ENCODE measurements at regions not wholly inside any gene's neighbourhood (a gene's known extent, or its start where the extent isn't known, plus 50 kb on each side); places are given as distances from the start of the nearest gene placed in this dataset.

DNA sequence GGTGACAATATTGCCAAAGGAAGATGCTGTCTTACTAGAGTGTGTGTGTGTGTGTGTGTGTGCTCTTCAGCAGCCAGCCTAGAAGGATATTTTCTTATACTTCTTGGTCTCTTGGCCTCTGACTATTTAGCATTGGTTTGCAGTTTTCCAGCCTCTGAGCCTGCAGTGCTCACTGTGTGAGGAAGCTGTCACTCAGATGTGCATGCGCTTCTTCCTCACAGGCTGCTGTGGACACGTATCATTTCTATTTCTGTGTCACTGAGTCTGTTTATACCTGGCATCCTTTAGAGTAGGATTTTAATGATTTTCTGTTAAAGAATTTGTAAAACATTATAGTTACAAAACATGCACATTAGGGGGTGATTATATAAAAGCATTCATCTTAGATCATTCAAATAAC is 83.3 kb downstream of the ALDH8A1 start:
- DNase-seq, result no peak

DNA sequence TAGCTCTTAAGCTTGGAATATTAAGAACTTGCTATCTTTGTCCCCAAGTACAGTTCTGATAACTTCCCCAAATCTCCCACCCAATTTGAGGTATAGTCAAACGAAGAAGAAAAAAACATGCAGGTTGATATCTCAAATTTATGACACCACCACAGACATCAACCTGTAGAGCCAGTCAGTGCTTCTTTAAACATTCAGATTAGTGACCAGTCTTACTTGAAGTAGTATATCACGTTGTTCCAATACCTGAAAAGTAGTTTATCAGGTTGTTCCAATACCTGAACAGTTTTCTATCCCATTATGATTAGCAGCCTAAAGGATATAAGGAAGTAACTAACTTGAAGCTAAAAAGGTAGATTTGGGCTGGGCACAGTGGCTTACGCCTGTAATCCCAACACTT is 85.3 kb downstream of the ALDH8A1 start:
- no peak for DNase-seq

DNA sequence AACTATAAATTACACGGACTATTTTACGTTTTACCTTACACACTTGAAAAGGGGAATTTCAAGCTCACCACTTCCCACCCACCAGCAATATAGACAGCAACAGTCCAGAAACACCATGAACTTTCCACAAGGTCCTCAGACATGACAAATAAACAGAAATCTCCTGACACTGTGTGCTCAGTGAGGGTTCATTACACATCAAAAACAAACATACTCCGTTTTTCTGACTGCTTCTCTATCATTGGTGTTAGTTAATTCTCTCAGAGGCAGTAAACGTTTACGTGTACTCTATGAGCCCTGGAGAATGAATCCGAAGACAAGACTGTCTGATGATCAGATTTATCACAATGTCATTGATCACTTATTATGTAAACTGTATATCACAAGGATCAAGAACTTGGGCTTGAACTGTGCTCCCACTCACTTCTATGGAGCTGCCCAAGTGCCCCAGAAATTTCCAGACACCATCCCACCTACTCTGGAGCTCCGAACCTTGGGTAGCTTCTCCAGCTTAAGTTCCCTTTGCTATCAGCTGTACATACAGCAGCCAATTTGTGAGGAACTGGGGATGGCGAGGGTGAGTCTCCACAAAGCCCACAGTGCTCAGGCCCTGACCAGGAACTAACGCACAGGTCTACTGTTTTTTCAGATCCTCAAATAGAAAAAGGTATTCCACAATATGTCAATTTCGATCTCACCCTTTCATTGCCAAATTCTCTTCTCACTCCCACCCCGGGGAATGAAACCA is 86.0 kb downstream of the ALDH8A1 start:
- no peak for DNase-seq

DNA sequence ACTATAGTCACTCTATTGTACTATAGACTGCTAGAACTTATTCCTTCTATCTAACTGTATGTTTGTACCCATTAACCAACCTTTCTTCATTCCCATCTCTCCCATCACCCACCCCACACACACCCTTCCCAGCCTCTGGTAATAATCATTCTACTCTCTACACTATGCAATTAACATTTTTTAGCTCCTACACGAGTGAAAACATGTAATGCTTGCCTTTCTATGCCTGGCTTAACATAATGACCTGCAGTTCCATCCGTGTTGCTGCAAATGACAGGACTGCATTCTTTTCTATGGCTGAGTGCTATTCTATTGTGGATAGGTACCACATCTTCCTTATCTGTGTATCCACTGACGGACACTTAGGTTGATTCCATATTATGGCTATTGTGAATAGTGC is 95.5 kb downstream of the ALDH8A1 start:
- DNase-seq, result no peak

DNA sequence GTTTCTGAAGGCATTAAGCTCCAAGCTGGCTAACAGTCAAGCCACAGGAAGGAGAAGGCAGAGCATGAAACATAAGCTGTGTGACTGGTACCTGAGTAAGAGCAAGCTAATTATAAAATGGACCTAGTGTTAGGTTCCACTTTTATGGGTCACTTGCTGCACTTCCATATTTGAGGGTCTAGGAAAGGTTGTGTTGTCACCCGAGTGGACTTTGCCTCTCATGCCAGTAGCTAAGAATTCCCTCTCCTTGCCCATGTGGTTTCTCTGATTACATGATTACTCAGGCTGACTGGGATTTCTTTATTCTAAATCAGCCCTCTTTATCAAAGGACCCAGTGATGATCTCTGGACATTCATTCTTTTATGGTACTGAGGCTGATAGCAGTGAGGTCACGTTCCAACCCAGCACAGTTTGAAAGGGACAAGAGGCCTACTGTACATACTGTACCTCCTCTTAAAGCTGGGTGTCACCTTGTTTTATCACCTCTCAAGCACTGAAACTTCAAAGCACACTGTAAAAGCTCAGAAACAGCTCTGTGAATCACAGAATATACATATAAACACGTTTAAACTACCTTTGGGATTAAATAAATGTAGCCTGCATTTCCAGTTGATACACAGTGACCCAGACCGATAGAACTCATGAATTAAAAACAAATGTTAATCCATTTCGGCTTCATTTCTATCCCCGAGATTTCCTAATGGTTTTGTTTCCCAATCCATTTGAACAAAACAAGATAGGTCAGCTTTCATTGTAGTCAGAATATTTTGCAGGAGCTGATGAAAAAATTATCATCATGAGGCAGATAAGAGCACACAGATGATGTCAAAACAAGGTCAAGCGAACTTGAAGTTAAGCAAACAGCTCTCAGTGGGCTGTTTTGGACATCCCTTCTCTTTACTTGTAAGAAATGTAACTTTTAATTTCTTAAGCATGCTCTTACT is 96.5 kb downstream of the ALDH8A1 start:
- no peak for DNase-seq

DNA sequence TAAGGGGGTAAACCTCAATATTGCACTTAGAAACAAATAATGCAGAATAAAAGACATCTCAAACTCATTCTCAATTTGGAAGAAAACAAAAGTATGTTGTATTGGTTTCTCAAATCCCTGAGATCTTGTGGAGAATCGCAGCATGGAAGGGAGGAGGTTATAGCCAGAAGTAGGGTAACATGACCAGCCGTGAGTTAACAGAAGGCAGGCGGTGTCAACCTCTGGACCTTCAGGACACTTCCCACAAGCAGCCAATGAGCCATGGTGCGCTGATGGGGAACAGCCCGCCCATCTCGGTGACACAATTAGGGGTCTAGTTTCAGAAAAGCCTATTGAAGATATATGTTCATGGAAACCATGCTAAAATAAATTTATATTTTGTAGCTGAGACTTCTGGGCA is 98.4 kb downstream of the ALDH8A1 start:
- DNase-seq, result no peak

DNA sequence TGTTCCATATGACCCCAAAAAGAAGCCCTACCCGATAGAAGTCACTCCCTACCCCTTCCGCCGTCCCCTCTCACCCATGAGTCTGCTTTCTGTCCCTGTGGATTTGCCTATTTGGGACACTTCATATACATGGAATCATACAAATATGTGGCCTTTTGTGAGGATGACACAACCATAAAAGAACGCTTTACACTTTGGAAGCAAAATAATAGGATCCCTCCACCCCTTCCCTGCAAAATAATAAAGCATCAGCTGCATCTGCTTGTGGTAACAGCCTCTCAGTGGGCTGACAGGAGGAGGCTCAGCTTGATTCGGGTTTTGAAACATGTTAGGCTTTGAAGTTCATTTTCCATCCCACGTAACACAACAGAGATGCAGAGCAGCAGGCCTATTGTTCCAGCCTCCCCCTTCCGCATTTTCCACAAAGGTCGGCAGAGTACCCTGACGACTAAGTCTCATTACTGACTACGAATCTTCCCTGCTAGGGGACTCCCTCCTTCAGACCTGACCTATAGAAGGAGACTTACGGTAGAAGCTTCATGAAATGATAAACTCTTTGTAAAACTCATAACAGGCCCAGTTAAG is 99.1 kb downstream of the ALDH8A1 start:
- DNase-seq, result no peak

DNA sequence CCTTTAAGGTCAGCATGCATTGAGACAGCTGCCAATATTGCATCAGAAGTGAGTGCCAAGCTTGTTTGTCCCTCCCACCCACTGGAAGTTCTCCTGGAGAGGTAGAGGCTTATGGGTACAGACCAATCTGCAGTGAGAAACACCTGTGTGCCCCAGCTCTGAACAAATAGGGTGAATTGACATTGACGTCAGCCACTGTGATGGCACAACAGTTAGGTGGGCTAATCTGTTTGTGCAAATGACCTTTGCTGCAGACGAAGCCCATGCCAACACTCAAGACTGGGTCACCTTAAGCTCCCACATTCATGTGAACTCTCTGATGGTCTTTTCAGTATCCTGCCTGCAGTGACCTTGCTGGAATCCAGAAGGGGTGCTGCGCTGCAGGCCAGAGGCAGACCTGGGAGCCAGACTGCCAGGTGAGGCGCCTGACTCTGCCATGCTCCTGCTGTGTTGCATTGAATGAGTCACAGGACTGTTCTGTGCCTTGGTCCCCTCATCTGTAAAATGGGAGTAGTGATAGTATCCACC is 99.9 kb downstream of the ALDH8A1 start:
- DNase-seq, result no peak

DNA sequence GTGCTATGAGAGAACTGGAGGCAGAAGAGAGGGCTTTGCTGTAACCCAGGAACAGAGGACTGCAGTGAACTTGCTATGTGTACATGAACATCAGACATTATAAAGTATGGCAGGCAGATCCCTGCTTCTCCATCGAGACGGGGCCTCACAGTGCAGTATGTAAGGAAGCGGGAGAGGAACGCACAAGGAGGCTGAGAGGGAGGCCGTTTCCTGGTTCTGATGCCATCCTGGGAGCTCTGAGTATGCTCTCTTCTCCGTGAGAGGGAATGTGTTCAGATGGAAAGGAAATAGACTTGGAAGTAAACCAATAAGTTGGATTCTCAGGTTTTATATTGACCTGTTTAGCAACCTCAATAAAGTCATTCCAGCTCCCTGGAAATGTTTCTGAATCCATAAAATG is 101.8 kb downstream of the ALDH8A1 start:
- no peak for DNase-seq

DNA sequence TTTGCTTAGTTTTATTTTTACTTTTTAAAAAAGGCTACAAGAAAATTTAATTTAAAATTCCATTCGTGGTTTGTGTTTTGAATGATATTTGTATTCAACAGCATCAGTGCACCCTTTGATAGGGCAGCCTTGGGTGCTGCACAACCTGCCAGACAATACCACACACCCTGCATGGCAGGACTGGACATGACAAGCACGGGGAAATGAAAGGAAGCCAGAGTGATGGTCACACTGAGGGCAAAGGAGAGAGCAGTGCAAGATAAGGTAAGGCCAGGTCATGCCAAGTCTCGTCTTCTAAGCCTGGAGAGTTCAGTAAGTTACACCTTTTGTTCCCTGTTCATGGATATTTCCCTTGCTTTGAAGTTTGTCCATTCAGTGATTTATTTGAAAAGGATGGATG is 103.0 kb downstream of the ALDH8A1 start:
- no peak for DNase-seq

DNA sequence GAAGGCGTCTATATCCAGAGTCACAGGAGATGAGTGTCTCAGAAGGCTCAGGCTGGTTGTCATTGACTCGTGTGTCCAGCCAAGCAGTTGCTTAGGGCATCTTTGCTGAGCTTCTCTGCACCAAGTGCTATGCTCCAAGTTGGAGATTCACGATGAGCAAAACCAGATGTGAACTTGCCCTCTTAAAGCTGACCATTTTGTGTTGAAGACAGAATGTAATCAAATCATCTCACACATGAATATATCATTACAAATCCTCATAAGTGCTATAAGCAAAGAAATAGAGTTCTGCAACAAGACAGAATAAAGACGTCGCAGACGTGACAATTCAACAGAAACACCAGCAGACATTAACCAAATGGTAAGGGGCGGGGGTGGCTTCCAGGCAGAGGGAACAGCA is 103.9 kb downstream of the ALDH8A1 start:
- no peak for DNase-seq

DNA sequence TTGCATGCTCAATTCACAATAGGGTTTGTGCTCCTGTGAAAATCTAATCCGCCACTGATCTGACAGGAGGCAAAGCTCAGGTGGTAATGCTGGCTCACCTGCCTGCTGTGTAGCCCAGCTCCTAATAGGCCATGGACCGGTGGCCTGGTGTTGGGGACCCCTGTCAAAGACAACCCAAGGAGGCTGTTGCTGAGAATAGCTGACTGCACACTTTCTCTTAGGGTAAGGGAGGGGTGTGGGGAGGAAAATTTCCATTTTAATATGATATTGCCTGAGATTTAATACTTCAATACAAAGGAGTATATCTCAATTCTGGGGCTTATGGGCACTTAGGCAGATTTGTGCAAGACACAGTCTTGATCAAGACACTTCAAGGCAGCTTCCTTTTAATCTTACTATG is 105.8 kb downstream of the ALDH8A1 start:
- no peak for DNase-seq

DNA sequence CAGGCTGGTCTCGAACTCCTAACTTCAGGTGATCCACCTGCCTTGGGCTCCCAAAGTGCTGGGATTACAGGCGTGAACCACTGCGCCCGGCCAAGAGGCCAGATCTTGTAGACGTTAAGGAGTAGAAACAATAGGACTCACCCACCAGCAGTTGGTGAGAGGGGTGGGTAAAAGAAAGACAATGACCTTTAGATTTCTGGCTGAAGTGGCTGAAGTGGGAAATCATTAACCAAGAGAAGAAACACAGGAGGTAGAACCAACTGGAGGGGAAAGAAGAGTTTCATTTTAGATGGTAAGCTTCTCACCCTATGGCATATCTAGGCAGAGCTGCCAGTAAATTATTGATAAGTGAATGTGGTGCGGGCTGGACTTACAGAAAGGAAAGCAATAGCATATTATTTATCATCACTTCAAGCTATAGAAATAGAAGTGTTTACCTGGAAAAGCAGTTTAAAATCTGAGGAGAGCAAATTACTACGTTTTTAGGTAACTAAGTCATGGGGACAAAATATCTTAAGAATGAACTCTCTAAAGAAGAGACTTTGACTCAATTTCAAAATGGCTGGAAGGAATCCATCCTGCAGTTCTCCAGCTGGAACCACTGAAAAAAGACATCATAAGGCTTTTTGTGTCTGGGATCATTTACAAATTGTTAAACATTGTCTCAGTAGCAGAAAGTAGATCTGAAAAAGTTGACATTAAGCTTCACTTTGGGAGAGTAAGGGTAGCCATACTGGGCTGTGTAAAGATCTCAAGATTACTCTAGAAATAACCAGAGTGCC is 109.6 kb downstream of the ALDH8A1 start:
- DNase-seq, result no peak

DNA sequence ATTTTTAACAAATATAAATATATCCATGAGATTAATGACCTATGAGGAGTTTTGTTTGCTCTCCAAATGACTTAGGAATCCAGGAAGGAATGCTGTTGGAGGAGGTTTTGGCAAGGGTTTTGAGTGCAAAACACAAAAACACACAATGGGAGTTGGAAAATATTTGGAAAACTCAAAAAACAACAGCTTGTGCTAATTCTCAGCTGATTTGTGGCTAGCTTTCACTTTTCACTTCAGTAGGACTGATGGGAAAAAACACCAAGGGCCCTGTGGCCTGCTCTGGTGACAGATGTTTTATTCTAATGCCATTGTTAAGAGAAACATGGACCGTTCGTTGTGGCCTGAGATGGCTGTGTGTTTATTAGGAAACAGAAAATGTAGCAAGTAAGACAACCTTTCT is 113.9 kb downstream of the ALDH8A1 start:
- no peak for DNase-seq

DNA sequence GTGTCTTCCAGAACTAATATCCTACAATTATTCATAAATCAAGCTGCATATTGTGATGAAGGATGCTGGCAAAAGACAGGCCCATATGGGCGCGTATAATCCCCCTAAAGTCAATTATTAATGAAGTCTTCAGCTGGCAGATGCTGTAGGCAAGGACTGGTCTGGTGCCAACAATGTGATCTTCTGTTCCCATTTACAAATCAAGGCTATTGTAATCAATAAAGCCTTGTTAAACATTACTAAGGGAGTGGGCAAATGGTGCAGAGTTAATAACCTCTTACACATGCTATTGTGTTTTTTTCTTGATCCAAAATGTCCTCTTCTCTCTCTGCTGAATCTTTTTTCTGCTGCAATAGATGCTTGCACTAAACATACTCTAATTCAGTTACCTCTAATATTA is 119.0 kb downstream of the ALDH8A1 start:
- DNase-seq, result no peak

DNA sequence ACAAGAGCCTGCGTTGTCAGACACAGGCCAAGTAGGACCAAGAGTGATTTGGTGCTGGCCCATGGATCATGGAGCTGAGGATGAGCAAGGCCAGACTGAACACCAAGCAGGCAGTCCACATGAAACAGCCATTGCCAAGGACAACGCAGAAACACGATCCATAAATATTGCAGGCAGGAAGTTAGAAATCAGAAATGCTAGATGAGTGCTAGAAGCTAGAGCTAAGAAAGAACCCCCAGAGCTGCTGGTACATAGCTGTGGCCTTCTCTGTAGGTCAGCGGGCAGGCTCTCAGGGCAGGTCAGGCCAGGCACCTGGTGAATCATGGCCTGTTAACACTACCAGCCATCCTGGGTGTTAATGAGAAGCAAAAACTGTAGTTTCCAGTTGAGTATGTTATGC is 119.7 kb downstream of the ALDH8A1 start:
- no peak for DNase-seq

DNA sequence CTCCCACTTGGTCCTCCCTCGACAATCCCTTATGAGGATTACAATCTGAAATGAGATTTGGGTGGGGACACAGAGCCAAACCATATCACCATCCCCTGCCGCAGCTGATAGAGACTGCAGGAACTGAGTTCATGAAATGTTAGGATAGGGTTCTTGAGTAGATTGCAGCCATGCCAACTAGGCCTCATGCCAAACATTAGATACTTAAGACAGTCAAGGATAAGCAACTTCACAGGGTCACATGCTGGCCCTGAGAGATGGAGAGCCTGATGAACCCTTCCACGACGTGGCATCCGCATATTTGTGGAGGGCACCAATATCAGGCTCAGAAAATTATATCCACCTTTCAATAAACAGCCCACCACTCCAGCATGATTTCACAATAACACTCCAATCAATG is 121.3 kb downstream of the ALDH8A1 start:
- no peak for DNase-seq

DNA sequence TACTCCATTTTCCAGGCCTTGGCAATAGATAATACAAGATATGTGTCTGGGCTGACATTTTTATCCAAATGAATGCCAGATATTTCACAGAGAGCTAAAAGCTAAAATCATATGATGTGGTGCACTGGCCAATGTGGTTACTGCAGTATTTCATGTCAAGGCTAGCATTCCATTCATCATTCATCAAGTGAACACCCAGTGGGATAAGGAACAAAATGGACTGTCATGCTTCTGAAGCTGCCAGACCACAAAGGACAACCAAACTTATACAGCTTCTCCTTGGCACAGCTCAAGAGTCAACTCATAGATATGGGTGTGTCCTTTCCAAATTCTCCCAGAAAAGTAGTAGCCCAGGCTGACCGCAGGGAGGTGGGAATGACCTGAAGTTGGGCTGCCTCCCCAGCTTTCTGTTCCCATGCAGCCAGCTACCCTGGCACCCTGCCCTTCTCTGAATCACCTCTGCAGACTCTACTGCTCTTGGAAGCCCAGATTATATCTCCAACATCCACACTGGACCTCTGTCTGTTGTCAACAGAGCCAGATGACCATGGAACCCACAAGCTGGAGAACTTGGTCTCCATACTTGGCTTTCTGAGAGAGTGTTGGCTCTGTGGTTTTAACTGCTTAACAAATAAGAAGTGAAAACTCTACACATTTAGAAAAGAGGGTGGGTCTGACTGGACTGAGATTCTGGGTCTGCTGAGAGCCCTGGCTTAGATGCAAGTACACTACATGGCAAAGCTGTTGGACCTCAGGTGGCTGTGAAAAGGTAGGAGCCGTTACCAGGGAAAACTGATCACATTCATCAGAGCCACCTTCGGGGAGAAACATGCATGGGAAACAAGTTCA is 122.8 kb downstream of the ALDH8A1 start:
- peak; percentile 76 for DNase-seq

DNA sequence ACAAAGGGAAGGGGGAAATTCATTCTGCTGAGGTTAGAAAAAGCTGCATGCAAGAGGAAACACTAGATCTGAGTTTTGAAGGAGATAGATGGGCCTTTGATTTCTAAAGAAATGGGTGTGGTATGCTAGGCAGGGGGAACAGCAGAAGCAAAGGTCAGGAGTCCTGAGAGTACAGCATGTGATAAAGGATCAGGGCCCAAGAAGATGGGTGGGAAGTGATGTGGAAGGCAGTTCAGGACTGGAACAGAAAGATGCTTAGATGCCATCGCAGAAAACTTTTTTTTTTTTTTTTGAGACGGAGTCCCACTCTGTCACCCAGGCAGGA is 126.2 kb downstream of the ALDH8A1 start:
- no peak for DNase-seq

DNA sequence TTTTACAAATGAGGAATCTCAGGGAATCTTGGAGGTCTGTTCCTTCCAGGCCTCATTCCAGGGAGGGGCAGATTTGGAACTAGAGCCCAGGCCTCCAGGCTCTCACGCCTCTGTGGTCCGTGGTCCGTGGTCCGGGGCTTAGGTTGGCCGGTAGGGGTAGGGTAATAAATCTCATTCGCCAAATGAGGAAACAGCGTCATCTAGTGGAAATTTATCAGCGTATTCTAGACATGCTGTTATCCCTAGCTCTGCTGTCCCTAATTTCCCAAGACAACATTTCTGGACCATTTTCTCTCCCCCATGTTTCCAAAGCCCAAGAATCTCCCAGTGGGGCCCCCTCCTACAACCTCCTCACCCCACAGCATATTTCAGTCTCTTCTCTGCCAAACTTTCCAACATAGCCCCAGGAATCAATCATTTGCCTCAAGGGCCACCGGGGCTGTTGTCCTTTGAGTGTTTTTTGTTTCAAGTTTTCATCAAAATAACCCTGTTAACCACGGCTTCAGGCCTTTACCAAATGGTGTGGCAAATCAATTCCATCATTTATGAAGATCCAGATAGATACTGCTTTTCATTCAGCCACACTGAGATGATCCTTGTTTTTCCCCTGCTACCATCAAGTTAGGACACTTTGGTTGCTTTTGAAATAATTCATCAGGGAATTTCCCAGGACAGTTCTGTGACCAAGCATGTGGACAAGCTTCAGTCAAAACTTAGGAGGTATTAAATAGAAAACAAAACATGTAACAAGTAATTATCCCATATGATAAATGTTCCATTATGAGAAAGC is 126.8 kb downstream of the ALDH8A1 start:
- no peak for DNase-seq
